Keratinocyte (primary cell): ENCODE measurements at regions not wholly inside any gene's neighbourhood (a gene's known extent, or its start where the extent isn't known, plus 50 kb on each side); places are given as distances from the start of the nearest gene placed in this dataset.

Source experiments
- DNase-seq: peaks from one replicate; pipeline ENCODE4 v3.0.0-alpha.2; 2011; ENCODE audit warnings: low read depth, missing footprints, low spot score
- FAIRE-seq: peaks from 2 replicates; lab custom pipeline; 2011; peaks lifted over from hg19 to GRCh38; lab: Jason Lieb, UNC
- H2AFZ ChIP-seq: 2 replicates; pipeline ENCODE4 v1.6.0; 2012; ENCODE audit warnings: low read length, control low read depth, inconsistent platforms; ENCODE audit not compliant: control insufficient read depth
- H3K27ac ChIP-seq: 2 replicates; pipeline ENCODE4 v1.5.1; 2011; ENCODE audit warnings: low read length; ENCODE audit not compliant: control insufficient read depth, insufficient read depth
- H3K27me3 ChIP-seq: 3 replicates; pipeline ENCODE4 v1.6.0; 2011; ENCODE audit warnings: low read length; ENCODE audit not compliant: control insufficient read depth, insufficient read depth; ENCODE audit errors: extremely low read depth
- H3K36me3 ChIP-seq, 2 experiments: 2 replicates in 1 of 2; 3 replicates in 1 of 2; pipeline ENCODE4 v1.5.1; 2011; ENCODE audit warnings: low read length in 2 of 2, mild to moderate bottlenecking in 1 of 2; ENCODE audit not compliant: control insufficient read depth in 2 of 2, insufficient read depth in 2 of 2; ENCODE audit errors: extremely low read depth in 1 of 2
- H3K4me1 ChIP-seq: 3 replicates; pipeline ENCODE4 v1.5.1; 2011; ENCODE audit warnings: low read length; ENCODE audit not compliant: control insufficient read depth, insufficient read depth; ENCODE audit errors: extremely low read depth
- H3K4me2 ChIP-seq: 3 replicates; pipeline ENCODE4 v1.6.0; 2011; ENCODE audit warnings: low read depth, low read length; ENCODE audit not compliant: control insufficient read depth, insufficient read depth; ENCODE audit errors: extremely low read depth
- H3K4me3 ChIP-seq, 3 experiments: fragments of 200-600 bp in 1 of 3; sonication (generic) in 1 of 3; 2 replicates in 2 of 3; 3 replicates in 1 of 3; pipeline ENCODE4 v1.5.1; 2011 to 2016; ENCODE audit warnings: low read length in 3 of 3, mild to moderate bottlenecking in 3 of 3, control low read depth in 2 of 3, inconsistent platforms in 1 of 3, low read depth in 1 of 3, mixed read lengths in 1 of 3, mixed run types in 1 of 3, moderate library complexity in 1 of 3; ENCODE audit not compliant: control insufficient read depth in 2 of 3, insufficient read depth in 2 of 3; ENCODE audit errors: extremely low read depth in 1 of 3
- H3K79me2 ChIP-seq: 2 replicates; pipeline ENCODE4 v1.6.0; 2012; ENCODE audit warnings: low read length; ENCODE audit not compliant: control insufficient read depth, insufficient read depth
- H3K9ac ChIP-seq: 3 replicates; pipeline ENCODE4 v1.6.0; 2011; ENCODE audit warnings: low read length; ENCODE audit not compliant: control insufficient read depth, insufficient read depth; ENCODE audit errors: extremely low read depth
- H3K9me1 ChIP-seq: 3 replicates; pipeline ENCODE4 v1.6.0; 2011; ENCODE audit warnings: low read length; ENCODE audit not compliant: control insufficient read depth, insufficient read depth; ENCODE audit errors: extremely low read depth
- H3K9me3 ChIP-seq: 2 replicates; pipeline ENCODE4 v1.5.1; 2012; ENCODE audit warnings: low read depth, low read length; ENCODE audit not compliant: control insufficient read depth
- H4K20me1 ChIP-seq: 3 replicates; pipeline ENCODE4 v1.6.0; 2011; ENCODE audit warnings: low read length; ENCODE audit not compliant: control insufficient read depth, insufficient read depth; ENCODE audit errors: extremely low read depth
- CTCF ChIP-seq, 3 experiments: IDR thresholded peaks in 1 of 3; conservative IDR thresholded peaks in 1 of 3; optimal IDR thresholded peaks in 1 of 3; 2 replicates in 2 of 3; 3 replicates in 1 of 3; pipeline versions ENCODE3 to v1.5.1; 2011; ENCODE audit warnings: low read length in 3 of 3, mild to moderate bottlenecking in 3 of 3, moderate library complexity in 2 of 3, control low read depth in 1 of 3, inconsistent platforms in 1 of 3; ENCODE audit not compliant: insufficient read depth in 2 of 3; ENCODE audit errors: extremely low read depth in 1 of 3
- EZH2 ChIP-seq: IDR thresholded peaks from one replicate; pipeline ENCODE4 v1.6.1; 2012; ENCODE audit warnings: inconsistent platforms, mild to moderate bottlenecking, low read length, moderate library complexity
- dilution Hi-C: fragments of 300-500 bp; cut with MboI; formaldehyde crosslinking; loops from one replicate; pipeline ENCODE4 v1.7.0; 2020; ENCODE audit warnings: low sequenced_read_pairs; ENCODE audit not compliant: extremely low pct_ligation_motif_present

DNA sequence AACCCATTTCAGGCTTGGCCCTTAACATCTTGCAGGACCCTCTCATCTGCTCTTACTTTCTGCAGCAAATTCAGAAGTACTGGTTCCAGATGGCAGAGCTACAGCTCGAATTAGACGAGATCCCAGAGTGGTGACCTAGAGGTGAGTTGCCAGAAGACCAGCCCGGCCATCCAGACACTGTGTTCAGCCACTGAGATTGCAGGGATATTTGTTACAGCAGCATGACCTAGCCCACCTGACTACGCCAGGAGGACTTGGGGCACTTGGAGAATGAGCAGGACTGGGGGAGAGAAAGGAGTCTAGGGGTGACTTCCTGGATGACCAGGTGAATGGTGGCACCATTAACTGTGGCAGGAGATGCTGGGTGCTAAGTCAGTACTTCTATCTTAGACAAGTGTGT is 67.2 kb upstream of the ID2 start:
- dilution Hi-C loops: no loop called here
- H3K9me3 ChIP-seq: no peaks in the 10 kb centered on the region
- no peaks in the 10 kb centered on the region for H3K4me1 ChIP-seq
- H3K9me1 ChIP-seq: no peaks in the 10 kb centered on the region
- no peak overlapping the region for H3K27ac ChIP-seq
- DNase-seq (no peak), FAIRE-seq (no peak)
- no peaks in the 10 kb centered on the region for H3K79me2 ChIP-seq
- no peaks in the 10 kb centered on the region for H4K20me1 ChIP-seq
- no peak overlapping the region for H2AFZ ChIP-seq
- no peak overlapping the region for H3K9ac ChIP-seq
- no peak overlapping the region for H3K4me3 ChIP-seq
- no peak overlapping the region for H3K4me2 ChIP-seq
- no peaks in the 10 kb centered on the region for H3K27me3 ChIP-seq
- TF ChIP-seq EZH2: no peak
- TF ChIP-seq CTCF (optimal IDR thresholded peaks at IDR 0.05 in 1 of 3, IDR thresholded peaks at IDR 0.05 in 1 of 3, conservative IDR thresholded peaks at IDR 0.05 in 1 of 3; ENCODE audit: extremely low read depth in 1 of 3, insufficient read depth in 2 of 3, low read length in 3 of 3): no peak
- no peaks in the 10 kb centered on the region for H3K36me3 ChIP-seq

- no peak overlapping the region for H3K9ac ChIP-seq
- H3K4me2 ChIP-seq: no peak overlapping the region
- no peaks in the 10 kb centered on the region for H3K9me3 ChIP-seq
- no peak for DNase-seq
- no peaks in the 10 kb centered on the region for H4K20me1 ChIP-seq
- H3K36me3 ChIP-seq: no peaks in the 10 kb centered on the region
- no peak for TF ChIP-seq CTCF (optimal IDR thresholded peaks at IDR 0.05 in 1 of 3, IDR thresholded peaks at IDR 0.05 in 1 of 3, conservative IDR thresholded peaks at IDR 0.05 in 1 of 3; ENCODE audit: extremely low read depth in 1 of 3, insufficient read depth in 2 of 3, low read length in 3 of 3)
- no peak for TF ChIP-seq EZH2
- H3K9me1 ChIP-seq: no peaks in the 10 kb centered on the region
- no peaks in the 10 kb centered on the region for H3K4me1 ChIP-seq
- no peak overlapping the region for H2AFZ ChIP-seq
- no peak overlapping the region for H3K4me3 ChIP-seq
- no peaks in the 10 kb centered on the region for H3K27me3 ChIP-seq
- H3K79me2 ChIP-seq: no peaks in the 10 kb centered on the region
- dilution Hi-C loops: no loop called here
- no peak for FAIRE-seq
- no peak overlapping the region for H3K27ac ChIP-seq
These were observed 66.6 kb upstream of the ID2 start for GRCh38 chr2:8615252-8615575.
